Upper lobe of right lung (tissue), 1 donor: ENCODE measurements at regions not wholly inside any gene's neighbourhood (a gene's known extent, or its start where the extent isn't known, plus 50 kb on each side); places are given as distances from the start of the nearest gene placed in this dataset.
A peak's percentile ranks its signal among the peaks of the same experiment; 100 is the strongest.

Source experiments
- ATAC-seq: fragments of 200-7000 bp; cut with Tn5 transposase; one replicate; pipeline ENCODE4 v1.9.1; 2020; ENCODE audit warnings: mild to moderate bottlenecking, moderate library complexity
- DNase-seq: peaks from one replicate; pipeline ENCODE4 v3.0.0-alpha.2; 2020
- H3K27ac ChIP-seq: fragments of 200-600 bp; one replicate; pipeline ENCODE4 v1.8.0; 2022
- H3K27me3 ChIP-seq: fragments of 200-600 bp; one replicate; pipeline ENCODE4 v1.8.0; 2022; ENCODE audit warnings: mild to moderate bottlenecking
- H3K36me3 ChIP-seq: fragments of 200-600 bp; one replicate; pipeline ENCODE4 v1.8.0; 2022
- H3K4me1 ChIP-seq: fragments of 200-600 bp; one replicate; pipeline ENCODE4 v1.8.0; 2022
- H3K4me3 ChIP-seq: fragments of 200-600 bp; one replicate; pipeline ENCODE4 v1.8.0; 2022; ENCODE audit warnings: mild to moderate bottlenecking
- H3K9me3 ChIP-seq: fragments of 200-600 bp; one replicate; pipeline ENCODE4 v1.8.0; 2022
- intact Hi-C: fragments of 100-400 bp; cut with DNase I; formaldehyde crosslinking; loops from one replicate; pipeline ENCODE4 v1.11.0; 2022
- TF ChIP-seq, protein P1 (sequence below): fragments of 200-600 bp; IDR thresholded peaks from one replicate; pipeline ENCODE4 v1.8.0; 2022; ENCODE audit warnings: antibody characterized with exemption
- donor health status: DM: no; HTN: yes; CAD: no; lungs with severe emphysema.

DNA sequence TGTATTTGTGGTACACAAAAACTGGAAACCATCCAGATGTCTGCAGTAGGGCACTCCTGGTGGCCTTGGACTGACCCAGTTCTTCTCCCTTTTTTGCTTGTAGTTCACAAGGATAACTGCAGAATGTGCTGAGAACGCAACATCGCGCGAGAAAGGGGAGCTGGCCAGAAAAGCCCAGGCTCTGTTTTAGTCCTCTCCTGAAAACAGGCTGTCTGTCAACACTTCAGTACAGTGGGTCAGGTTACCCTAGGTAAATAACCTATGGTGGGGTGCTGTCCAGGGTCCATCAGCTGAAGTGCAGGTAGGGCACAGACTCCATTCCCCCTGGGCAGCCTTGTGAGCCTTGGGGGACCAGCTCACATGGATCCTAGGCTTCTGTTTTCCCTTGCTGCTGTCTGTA lies 495.8 kb downstream of the MDFIC start:
- Histone ChIP-seq H3K4me3 (no peak overlapping the region), H3K4me1 (no peaks in the 10 kb centered on the region), H3K27ac (no peak overlapping the region), H3K36me3 (no peaks in the 10 kb centered on the region), H3K27me3 (no peaks in the 10 kb centered on the region), H3K9me3 (no peaks in the 10 kb centered on the region)
- TF ChIP-seq, protein P1, sequence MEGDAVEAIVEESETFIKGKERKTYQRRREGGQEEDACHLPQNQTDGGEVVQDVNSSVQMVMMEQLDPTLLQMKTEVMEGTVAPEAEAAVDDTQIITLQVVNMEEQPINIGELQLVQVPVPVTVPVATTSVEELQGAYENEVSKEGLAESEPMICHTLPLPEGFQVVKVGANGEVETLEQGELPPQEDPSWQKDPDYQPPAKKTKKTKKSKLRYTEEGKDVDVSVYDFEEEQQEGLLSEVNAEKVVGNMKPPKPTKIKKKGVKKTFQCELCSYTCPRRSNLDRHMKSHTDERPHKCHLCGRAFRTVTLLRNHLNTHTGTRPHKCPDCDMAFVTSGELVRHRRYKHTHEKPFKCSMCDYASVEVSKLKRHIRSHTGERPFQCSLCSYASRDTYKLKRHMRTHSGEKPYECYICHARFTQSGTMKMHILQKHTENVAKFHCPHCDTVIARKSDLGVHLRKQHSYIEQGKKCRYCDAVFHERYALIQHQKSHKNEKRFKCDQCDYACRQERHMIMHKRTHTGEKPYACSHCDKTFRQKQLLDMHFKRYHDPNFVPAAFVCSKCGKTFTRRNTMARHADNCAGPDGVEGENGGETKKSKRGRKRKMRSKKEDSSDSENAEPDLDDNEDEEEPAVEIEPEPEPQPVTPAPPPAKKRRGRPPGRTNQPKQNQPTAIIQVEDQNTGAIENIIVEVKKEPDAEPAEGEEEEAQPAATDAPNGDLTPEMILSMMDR = no peak
- no peak for DNase-seq
- intact Hi-C loops = no loop called here
- ATAC-seq = no peak

DNA sequence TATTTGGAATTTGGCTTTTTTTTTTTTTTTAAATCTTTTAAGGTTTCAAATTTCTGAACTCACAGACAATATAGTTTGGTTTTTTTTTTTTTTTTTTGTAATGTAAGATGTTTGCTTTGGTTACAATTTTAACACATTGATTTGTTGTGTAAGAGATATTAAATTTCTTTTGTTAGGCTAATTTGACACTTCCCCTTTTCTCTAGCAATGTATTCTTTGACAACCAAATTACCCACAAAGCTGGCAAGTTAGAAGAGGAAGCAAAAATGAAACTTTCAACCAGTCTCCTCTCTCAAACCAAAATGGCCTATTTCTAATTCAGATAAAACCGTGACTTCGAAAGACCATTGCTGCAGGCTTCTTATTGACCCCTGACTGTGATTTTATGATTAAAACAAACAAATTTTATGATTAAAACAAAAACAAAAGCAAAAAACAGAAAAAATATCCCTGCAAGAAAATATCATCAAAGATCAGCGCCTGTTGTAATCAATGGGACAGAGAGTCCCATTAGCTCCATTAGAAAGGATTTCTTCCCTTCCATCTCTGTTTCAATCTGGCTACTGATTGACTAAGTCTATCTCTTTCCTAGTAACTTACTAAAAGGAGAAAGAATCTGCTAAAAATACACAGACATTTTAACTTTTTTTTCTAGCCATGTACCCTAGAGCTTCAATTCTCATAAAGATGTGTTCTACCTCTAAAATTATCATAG lies 489.2 kb downstream of the MDFIC start:
- H3K4me1 ChIP-seq = no peaks in the 10 kb centered on the region
- H3K27me3 ChIP-seq = no peaks in the 10 kb centered on the region
- H3K4me3 ChIP-seq = no peak overlapping the region
- ATAC-seq (peak; percentile 50), DNase-seq (no peak)
- H3K27ac ChIP-seq = peak overlapping the region; percentile 14
- intact Hi-C loops = no loop called here
- TF ChIP-seq, protein P1 = no peak
- H3K36me3 ChIP-seq = no peaks in the 10 kb centered on the region
- H3K9me3 ChIP-seq = no peaks in the 10 kb centered on the region

DNA sequence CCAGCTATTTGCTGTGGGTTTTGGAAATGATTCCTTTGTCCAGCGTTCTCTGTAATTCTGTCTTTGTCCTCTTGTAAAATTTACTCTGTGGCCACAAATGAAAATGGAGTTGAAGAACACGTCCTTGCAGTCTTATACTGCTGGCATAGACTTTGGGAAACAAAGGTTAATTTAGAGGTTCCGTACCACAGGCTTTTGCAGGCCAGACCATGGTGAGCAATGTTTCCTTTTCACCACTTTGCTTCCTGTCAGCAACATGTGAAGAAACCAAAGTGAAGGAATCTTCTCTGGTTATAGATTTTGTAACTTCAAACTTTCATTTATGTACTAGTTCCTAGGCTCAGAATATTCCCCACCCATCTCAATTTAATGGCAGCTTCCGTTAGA lies 488.5 kb downstream of the MDFIC start:
- no peaks in the 10 kb centered on the region for H3K4me1 ChIP-seq
- H3K36me3 ChIP-seq = no peaks in the 10 kb centered on the region
- H3K9me3 ChIP-seq = no peaks in the 10 kb centered on the region
- H3K4me3 ChIP-seq = no peak overlapping the region
- peak; percentile 60 for ATAC-seq
- TF ChIP-seq, protein P1 = no peak
- H3K27me3 ChIP-seq = no peaks in the 10 kb centered on the region
- intact Hi-C loops = no loop called here
- H3K27ac ChIP-seq = no peak overlapping the region
- no peak for DNase-seq

DNA sequence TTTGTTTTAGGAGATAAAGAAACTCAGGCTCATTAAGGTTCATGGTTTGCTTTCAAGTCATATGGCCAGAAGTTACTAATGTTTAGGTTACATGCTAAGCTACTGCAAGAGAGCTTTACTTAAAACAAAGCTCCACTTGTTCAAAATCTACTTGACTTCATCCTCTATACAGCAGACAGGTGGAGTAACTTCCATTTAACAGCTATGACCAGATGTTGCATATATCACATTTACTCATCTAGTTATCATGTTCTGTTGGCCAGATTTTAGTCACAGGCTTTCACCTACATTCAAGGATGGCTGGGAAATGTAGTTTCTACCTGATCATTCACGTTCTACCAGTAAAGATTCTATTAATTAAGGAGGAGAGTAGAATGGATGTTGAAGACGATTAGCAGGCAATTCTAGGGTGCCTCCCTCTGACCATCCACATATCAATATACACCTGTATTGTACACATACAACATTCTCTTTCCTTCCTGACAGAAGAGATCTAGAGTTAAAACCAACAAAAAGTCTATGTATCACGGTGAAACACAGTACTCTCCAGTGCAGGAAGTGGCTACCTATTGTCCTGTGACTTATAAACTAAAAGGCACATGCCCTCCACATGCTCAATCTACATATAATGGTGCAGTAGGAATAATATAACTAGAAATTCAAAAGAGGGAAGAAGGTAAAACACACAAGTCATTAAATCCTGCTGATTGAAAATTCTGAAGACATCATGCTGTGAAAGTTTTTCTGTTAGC lies 488.0 kb downstream of the MDFIC start:
- DNase-seq = no peak
- no peak overlapping the region for H3K4me3 ChIP-seq
- intact Hi-C loops = no loop called here
- H3K27ac ChIP-seq = no peak overlapping the region
- H3K36me3 ChIP-seq = no peaks in the 10 kb centered on the region
- TF ChIP-seq, protein P1 = no peak
- H3K27me3 ChIP-seq = no peaks in the 10 kb centered on the region
- H3K4me1 ChIP-seq = no peaks in the 10 kb centered on the region
- ATAC-seq = no peak
- no peaks in the 10 kb centered on the region for H3K9me3 ChIP-seq

DNA sequence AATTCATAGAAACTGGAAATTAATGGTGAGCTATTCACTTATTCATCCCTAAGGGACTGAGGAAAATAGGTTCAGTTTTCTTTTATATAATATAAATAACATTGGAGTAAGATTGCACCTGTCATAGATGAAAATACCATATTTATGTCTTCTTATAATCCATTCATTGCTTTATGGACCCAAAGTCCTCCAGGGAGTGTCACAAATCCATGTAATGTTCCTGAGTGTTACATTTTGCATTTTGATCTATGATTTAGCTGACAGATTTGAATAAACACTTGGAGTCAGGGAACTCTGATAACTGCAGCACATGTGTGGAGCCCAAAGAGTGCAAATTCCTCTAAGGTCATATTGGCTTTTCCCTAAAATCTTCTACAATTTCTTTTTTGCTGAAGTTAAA lies 484.3 kb downstream of the MDFIC start:
- Histone ChIP-seq H3K4me1 (no peaks in the 10 kb centered on the region), H3K27ac (no peak overlapping the region), H3K27me3 (no peaks in the 10 kb centered on the region), H3K4me3 (no peak overlapping the region), H3K9me3 (no peaks in the 10 kb centered on the region), H3K36me3 (no peaks in the 10 kb centered on the region)
- TF ChIP-seq, protein P1 = no peak
- intact Hi-C loops = no loop called here
- no peak for DNase-seq
- ATAC-seq = no peak
